ENCODE measurements at regions not wholly inside any gene's neighbourhood (a gene's known extent, or its start where the extent isn't known, plus 50 kb on each side); places are given as distances from the start of the nearest gene placed in this dataset.

DNA sequence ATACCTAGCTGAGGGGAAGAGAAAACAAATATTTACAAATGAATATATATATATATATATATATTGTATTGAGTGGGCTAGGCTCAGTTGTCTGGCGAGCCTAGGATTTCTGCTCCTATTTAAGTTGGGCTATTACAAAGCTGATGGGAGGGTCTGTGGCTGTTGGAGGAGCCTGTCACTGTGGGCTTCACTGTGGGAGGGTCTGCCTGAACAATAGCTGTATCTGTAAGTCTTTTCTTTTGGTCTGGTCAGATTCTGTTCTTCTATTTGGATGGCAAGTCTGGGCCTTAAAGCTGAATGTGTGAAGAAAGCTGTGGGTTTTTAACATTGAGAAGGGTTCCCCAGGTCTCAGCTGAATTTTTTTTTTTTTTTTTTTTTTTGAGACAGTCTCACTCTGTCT, 220.6 kb upstream of the LYZL1 start:
- TF ChIP-seq, protein P1, sequence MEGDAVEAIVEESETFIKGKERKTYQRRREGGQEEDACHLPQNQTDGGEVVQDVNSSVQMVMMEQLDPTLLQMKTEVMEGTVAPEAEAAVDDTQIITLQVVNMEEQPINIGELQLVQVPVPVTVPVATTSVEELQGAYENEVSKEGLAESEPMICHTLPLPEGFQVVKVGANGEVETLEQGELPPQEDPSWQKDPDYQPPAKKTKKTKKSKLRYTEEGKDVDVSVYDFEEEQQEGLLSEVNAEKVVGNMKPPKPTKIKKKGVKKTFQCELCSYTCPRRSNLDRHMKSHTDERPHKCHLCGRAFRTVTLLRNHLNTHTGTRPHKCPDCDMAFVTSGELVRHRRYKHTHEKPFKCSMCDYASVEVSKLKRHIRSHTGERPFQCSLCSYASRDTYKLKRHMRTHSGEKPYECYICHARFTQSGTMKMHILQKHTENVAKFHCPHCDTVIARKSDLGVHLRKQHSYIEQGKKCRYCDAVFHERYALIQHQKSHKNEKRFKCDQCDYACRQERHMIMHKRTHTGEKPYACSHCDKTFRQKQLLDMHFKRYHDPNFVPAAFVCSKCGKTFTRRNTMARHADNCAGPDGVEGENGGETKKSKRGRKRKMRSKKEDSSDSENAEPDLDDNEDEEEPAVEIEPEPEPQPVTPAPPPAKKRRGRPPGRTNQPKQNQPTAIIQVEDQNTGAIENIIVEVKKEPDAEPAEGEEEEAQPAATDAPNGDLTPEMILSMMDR (conservative IDR thresholded peaks at IDR 0.05; ENCODE audit: low read length): no peak
- no peak for TF ChIP-seq EZH2phosphoT487 (IDR thresholded peaks at IDR 0.05; ENCODE audit: borderline replicate concordance)
- H4K20me1 ChIP-seq (ENCODE audit: insufficient read depth, low read length, poor library complexity, severe bottlenecking): no peaks in the 10 kb centered on the region
- no peaks in the 10 kb centered on the region for H3K36me3 ChIP-seq (ENCODE audit: insufficient read depth, low read length)
- no peaks in the 10 kb centered on the region for H3K79me2 ChIP-seq (ENCODE audit: insufficient read depth, low read length)
- H3K27me3 ChIP-seq (ENCODE audit: insufficient read depth, low read length, poor library complexity, severe bottlenecking): no peaks in the 10 kb centered on the region
- H3K4me1 ChIP-seq (ENCODE audit: insufficient read depth, low read length, poor library complexity, severe bottlenecking): no peaks in the 10 kb centered on the region
- H3K4me3 ChIP-seq (ENCODE audit: low read length, poor library complexity, severe bottlenecking): no peak overlapping the region
- H3K4me2 ChIP-seq (ENCODE audit: low read depth, low read length, poor library complexity, severe bottlenecking): no peak overlapping the region
- H3F3A ChIP-seq (ENCODE audit: low read depth): no peaks in the 10 kb centered on the region
- H2AFZ ChIP-seq (ENCODE audit: low read length): no peak overlapping the region
- H3K9me3 ChIP-seq (ENCODE audit: insufficient read depth, low read depth, low read length): no peaks in the 10 kb centered on the region
- H3K9me2 ChIP-seq (replicated peaks; ENCODE audit: low read depth, low read length): no peaks in the 10 kb centered on the region
- H3K9ac ChIP-seq (ENCODE audit: low read depth, low read length, poor library complexity, severe bottlenecking): no peak overlapping the region

DNA sequence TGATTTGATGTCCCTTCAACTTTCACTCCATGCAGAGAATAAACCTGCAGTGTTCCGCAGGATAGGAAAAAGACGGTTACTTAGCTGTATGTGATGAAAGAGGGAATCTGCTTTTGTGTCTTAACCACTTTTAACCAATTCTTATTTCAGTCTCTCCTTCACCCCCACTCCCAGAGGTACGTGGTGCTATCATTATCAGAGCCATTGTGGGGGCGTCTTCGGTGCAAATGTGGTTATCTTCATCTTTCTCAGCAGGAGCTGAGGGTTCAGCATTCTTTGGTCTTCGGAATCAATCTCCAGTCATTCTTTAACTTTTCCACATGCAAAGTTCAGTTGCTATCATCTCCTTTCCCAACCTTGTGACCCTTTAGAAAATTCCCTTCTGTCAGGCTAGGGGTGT, 219.9 kb upstream of the LYZL1 start:
- no peaks in the 10 kb centered on the region for H3K9me3 ChIP-seq (ENCODE audit: insufficient read depth, low read depth, low read length)
- H3F3A ChIP-seq (ENCODE audit: low read depth): no peaks in the 10 kb centered on the region
- H4K20me1 ChIP-seq (ENCODE audit: insufficient read depth, low read length, poor library complexity, severe bottlenecking): no peaks in the 10 kb centered on the region
- no peaks in the 10 kb centered on the region for H3K27me3 ChIP-seq (ENCODE audit: insufficient read depth, low read length, poor library complexity, severe bottlenecking)
- H3K79me2 ChIP-seq (ENCODE audit: insufficient read depth, low read length): no peaks in the 10 kb centered on the region
- no peak overlapping the region for H3K4me3 ChIP-seq (ENCODE audit: low read length, poor library complexity, severe bottlenecking)
- H3K9me2 ChIP-seq (replicated peaks; ENCODE audit: low read depth, low read length): no peaks in the 10 kb centered on the region
- no peaks in the 10 kb centered on the region for H3K4me1 ChIP-seq (ENCODE audit: insufficient read depth, low read length, poor library complexity, severe bottlenecking)
- no peak overlapping the region for H3K9ac ChIP-seq (ENCODE audit: low read depth, low read length, poor library complexity, severe bottlenecking)
- no peak for TF ChIP-seq EZH2phosphoT487 (IDR thresholded peaks at IDR 0.05; ENCODE audit: borderline replicate concordance)
- TF ChIP-seq, protein P1 (conservative IDR thresholded peaks at IDR 0.05; ENCODE audit: low read length): no peak
- H2AFZ ChIP-seq (ENCODE audit: low read length): no peak overlapping the region
- no peaks in the 10 kb centered on the region for H3K36me3 ChIP-seq (ENCODE audit: insufficient read depth, low read length)
- no peak overlapping the region for H3K4me2 ChIP-seq (ENCODE audit: low read depth, low read length, poor library complexity, severe bottlenecking)

DNA sequence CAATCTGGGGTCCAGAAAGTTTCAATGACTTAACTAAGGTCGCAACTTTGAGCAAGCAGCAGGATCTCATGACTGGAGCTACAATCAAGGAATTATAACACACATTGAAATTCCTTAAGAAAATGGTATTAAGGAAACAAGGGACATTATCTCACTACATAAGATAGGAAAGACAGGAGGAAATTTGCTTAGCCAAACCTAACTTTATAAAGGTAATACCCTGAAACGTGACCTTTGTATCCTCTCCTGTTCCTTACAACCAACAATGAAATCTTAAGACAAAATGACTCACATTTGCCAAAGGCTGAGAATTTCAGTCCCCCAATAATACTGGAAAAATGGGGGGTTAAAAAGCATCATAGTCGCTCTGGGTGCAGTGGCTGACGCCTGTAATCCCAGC, 218.9 kb upstream of the LYZL1 start:
- H3K9me3 ChIP-seq (ENCODE audit: insufficient read depth, low read depth, low read length): no peaks in the 10 kb centered on the region
- no peak for TF ChIP-seq EZH2phosphoT487 (IDR thresholded peaks at IDR 0.05; ENCODE audit: borderline replicate concordance)
- H3K9ac ChIP-seq (ENCODE audit: low read depth, low read length, poor library complexity, severe bottlenecking): no peak overlapping the region
- no peaks in the 10 kb centered on the region for H3F3A ChIP-seq (ENCODE audit: low read depth)
- H4K20me1 ChIP-seq (ENCODE audit: insufficient read depth, low read length, poor library complexity, severe bottlenecking): no peaks in the 10 kb centered on the region
- no peak overlapping the region for H3K4me2 ChIP-seq (ENCODE audit: low read depth, low read length, poor library complexity, severe bottlenecking)
- H3K36me3 ChIP-seq (ENCODE audit: insufficient read depth, low read length): no peaks in the 10 kb centered on the region
- H2AFZ ChIP-seq (ENCODE audit: low read length): no peak overlapping the region
- H3K4me1 ChIP-seq (ENCODE audit: insufficient read depth, low read length, poor library complexity, severe bottlenecking): no peaks in the 10 kb centered on the region
- no peaks in the 10 kb centered on the region for H3K9me2 ChIP-seq (replicated peaks; ENCODE audit: low read depth, low read length)
- H3K4me3 ChIP-seq (ENCODE audit: low read length, poor library complexity, severe bottlenecking): no peak overlapping the region
- no peaks in the 10 kb centered on the region for H3K79me2 ChIP-seq (ENCODE audit: insufficient read depth, low read length)
- H3K27me3 ChIP-seq (ENCODE audit: insufficient read depth, low read length, poor library complexity, severe bottlenecking): no peaks in the 10 kb centered on the region

DNA sequence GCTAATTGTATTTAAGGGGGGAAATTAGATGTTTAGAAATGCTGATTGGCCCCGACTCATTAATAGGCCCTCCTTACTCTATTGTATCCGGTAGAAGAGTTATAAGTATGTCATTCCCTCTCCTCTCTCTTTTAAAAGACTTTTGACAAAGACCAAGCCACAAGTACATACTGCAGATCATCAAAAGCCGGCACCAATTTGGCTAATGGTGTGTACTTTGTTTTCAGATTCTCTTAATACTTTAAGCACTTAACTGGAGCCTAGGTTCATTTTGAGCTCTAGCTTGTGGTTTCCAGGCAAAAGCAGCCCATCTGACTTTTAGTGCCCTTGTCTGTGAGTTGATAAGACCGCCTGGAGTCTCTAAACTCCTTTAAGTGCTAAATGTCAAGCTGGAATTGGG, 210.0 kb upstream of the LYZL1 start:
- H3K27me3 ChIP-seq (ENCODE audit: insufficient read depth, low read length, poor library complexity, severe bottlenecking): no peaks in the 10 kb centered on the region
- no peaks in the 10 kb centered on the region for H3K36me3 ChIP-seq (ENCODE audit: insufficient read depth, low read length)
- H4K20me1 ChIP-seq (ENCODE audit: insufficient read depth, low read length, poor library complexity, severe bottlenecking): no peaks in the 10 kb centered on the region
- no peak overlapping the region for H3K4me3 ChIP-seq (ENCODE audit: low read length, poor library complexity, severe bottlenecking)
- H2AFZ ChIP-seq (ENCODE audit: low read length): no peak overlapping the region
- H3K9me2 ChIP-seq (replicated peaks; ENCODE audit: low read depth, low read length): no peaks in the 10 kb centered on the region
- H3K79me2 ChIP-seq (ENCODE audit: insufficient read depth, low read length): no peaks in the 10 kb centered on the region
- no peaks in the 10 kb centered on the region for H3K4me1 ChIP-seq (ENCODE audit: insufficient read depth, low read length, poor library complexity, severe bottlenecking)
- H3K4me2 ChIP-seq (ENCODE audit: low read depth, low read length, poor library complexity, severe bottlenecking): no peak overlapping the region
- no peak for TF ChIP-seq EZH2phosphoT487 (IDR thresholded peaks at IDR 0.05; ENCODE audit: borderline replicate concordance)
- TF ChIP-seq, protein P1 (conservative IDR thresholded peaks at IDR 0.05; ENCODE audit: low read length): no peak
- H3K9ac ChIP-seq (ENCODE audit: low read depth, low read length, poor library complexity, severe bottlenecking): no peak overlapping the region
- no peaks in the 10 kb centered on the region; the same call in 1 of the 2 replicates for H3K9me3 ChIP-seq (ENCODE audit: insufficient read depth, low read depth, low read length)
- H3F3A ChIP-seq (ENCODE audit: low read depth): no peaks in the 10 kb centered on the region

Measured in Loucy (cell line).